HT1080 (cell line): ENCODE measurements at regions not wholly inside any gene's neighbourhood (a gene's known extent, or its start where the extent isn't known, plus 50 kb on each side); places are given as distances from the start of the nearest gene placed in this dataset.
"Not testable (repeated sequence)": the region's sequence is repeated elsewhere in the genome, so short reads cannot be mapped to it uniquely, and the experiment has no call there.

Experiments used
- DNase-seq: peaks from one replicate; pipeline ENCODE4 v3.0.0-alpha.2; 2015; ENCODE audit warnings: low read depth

DNA sequence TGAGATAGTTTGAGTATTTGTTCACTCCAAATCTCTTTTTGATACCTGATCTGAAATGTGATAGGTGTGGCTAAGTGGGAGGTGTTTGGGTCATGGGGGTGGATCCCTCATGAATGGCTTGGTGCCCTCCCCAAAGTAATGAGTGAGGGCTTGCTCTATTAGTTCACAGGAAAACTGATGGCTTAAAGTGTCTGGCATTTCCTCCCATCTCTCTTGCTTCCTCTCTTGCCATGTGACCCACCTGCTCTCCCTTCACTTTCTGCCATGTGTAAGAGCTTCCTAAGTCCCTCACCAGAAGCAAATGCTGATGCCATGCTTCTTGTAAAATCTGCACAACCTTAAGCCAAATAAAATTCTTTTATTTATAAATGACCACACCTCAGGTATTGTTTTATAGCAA, 61.1 kb downstream of the MAD2L1 start:
- no peak for DNase-seq

DNA sequence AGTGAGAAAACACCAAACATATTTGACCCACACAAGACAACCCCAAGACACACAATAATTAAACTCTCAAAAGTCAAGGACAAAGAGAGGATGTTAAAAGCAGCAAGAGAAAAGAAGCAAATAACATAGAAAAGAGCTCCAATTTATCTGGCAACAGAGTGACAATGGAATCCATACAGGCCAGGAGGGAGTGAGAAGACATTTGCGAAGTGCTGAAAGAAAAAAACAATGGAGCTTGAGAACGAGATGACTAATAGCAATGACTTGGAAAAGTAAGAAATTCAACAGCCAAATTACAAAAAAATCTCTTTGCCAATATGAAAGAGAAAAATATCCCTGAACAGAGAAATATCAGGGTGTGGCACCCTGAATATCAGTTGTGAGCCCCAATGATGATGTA, 61.6 kb downstream of the MAD2L1 start:
- no peak for DNase-seq

DNA sequence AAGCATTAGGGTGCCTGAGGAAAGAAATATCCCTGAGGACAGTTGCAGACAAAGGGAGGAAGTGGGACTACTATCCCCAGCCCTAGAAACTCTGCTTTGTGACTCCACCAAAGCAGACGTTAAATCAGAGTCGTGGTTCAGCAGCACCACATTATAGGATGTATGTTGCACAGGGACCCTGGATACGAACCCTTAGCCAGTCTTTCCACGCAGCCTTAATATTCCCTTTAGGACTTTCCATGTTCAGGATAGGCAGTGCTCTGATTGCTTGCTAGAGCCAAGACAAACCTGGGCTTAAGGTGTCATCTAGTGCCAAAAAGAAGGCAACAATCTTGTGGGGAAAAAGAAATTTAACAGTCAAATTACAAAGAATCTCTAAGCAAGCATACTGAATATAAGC, 62.6 kb downstream of the MAD2L1 start:
- no peak for DNase-seq

DNA sequence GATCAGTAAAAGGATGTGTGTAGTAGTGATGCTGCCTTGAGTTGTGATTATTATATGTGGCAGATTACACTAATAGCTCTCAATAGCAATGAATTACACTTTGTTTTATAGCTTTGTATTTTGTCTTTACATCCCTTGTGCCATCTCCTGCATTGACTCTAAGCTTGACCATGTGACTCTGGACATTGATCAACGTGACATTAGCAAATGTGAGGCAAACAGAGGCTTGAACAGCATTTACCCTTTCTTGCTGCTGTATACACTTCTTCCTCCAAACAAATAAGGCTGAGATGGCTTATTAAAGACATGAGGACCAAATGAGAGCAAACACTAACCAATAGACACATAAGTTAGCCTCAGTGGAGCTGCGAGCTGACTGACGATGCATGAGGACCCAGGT, 63.5 kb downstream of the MAD2L1 start:
- no peak for DNase-seq

GRCh38 chr4:120001850-120002249, 64.8 kb downstream of the MAD2L1 start:
- DNase-seq: no peak

GRCh38 chr4:120000591-120001296, 65.9 kb downstream of the MAD2L1 start:
- no peak for DNase-seq

DNA sequence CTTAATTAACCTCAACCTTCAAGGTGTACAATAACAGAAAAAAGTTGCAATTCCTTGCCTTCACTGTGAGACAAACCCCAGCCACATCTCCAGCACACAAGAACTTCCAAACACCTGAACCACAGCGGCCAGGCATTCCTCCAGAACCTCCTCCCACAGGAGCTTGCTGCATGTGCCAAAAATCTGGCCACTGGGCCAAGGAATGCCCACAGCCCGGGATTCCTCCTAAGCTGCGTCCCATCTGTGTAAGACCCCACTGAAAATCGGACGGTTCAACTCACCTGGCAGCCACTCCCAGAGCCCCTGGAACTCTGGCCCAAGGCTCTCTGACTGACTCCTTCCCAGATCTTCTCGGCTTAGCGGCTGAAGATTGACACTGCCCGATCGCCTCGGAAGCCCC, 70.6 kb downstream of the MAD2L1 start:
- not testable (repeated sequence) for DNase-seq

DNA sequence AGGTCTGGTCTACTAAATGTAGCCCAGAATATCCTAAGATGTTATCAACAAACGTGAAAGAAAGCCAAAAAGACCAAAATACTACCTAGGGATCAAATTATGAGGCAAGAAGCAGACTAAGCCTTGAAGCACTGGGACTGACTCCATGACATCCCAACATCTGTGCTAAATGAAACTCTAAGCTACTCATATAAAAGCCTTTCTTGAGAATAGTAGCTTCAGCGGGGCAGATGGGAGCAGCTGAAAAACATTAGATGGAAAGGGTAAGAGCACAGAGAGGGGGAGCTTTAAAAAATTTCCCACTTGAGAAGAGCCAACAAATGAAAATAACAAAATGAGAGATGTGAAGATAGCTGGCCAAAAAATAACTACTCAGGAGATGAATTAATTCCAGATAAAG, 81.7 kb downstream of the MAD2L1 start:
- DNase-seq: no peak

DNA sequence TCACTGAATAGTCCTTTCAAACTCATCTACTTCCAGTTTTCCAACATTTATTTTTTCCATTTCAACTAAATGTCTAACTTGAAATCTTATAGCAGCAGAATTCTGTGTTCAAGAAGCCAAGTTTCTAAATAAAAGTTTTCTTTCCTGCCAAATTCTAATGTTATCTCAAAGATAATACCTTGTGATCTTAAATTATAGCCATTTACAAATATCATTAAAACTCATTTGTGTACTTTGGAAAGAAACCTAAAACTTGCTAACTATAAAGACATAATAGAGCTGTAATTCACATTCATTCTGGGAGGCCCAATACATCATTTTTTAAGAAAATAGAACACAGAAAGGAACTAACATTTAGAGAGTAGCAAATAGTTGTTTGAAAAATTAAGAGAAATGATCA, 83.9 kb downstream of the MAD2L1 start:
- DNase-seq: no peak

DNA sequence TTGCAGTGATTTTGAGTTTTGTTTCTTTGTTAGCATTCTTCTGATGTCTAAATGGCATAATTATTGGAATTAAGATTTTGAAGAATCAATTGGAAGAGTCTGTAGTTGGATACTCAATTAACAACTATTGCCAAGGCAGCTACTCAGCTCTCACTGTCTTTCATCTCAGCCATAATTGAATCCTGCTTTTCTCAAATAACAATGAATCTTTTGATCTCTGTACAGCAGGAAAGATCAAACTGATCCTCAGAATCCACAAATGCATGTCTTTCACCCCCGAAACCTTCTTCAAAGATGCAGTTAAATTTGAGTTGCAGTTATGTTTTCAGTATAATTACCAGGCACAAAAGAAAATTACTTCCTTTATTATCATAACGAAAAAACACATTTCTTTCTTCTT, 86.2 kb downstream of the MAD2L1 start:
- DNase-seq: no peak

DNA sequence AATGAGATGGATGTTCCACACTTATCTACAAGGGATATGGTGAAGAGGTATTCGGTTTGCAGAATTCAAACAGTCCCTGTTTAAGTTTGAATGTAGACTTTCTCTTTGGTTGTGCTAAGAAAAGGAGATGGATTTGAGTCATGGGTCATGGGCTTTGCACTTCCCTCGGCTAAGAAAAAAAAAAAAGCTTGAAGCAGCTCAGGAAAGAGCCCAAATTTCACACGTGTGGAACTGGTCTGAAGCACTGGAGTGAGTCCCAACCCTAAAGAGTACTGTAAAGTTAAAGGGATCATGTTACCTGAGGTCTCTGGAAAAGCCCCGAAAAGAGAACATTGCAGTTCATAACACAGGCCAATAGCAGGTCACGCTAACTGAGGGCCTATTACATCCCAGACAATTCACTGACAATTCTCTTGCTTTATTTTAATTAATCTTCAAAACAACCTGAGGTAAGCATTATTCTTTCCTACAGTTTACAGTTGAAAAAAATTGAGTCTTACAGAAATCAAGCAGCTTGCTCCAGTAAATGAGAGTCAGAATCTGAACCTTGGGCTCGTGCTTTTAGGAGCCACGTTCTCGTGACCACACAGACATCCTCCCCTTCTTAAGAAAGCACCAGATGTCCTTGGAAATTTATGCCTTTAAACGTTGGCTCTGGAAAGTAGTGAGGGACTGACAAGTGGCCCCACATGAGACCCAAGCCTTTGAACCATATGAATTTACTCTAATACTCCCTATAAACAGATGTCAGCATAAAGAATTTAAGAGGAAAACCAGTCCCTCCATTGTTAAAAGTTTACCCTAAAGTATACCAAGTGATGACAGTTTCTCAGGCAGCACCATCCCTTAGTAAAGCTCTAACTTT, 89.3 kb downstream of the MAD2L1 start:
- DNase-seq: peak; percentile 1

GRCh38 chr4:119971431-119972084, 95.1 kb downstream of the MAD2L1 start:
- no peak for DNase-seq

DNA sequence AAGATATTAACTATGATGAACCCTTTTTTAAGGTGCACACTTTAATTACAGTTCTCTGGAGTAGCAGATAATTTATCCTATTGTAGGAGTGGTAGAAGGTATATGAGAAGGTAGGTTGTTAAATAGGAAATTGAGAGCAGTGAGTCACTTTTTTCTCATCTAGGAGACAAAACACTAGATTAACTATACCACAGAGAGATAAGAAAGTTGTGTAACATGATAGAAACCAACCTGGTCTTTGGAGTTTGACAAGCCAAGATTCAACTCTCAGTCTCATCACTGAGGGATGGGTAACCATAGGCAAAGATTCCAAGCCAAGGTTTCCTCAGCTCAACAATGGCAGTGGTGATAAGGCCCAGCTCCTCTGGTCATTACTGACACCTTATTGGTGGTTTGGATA, 104.0 kb downstream of the MAD2L1 start:
- DNase-seq: no peak

DNA sequence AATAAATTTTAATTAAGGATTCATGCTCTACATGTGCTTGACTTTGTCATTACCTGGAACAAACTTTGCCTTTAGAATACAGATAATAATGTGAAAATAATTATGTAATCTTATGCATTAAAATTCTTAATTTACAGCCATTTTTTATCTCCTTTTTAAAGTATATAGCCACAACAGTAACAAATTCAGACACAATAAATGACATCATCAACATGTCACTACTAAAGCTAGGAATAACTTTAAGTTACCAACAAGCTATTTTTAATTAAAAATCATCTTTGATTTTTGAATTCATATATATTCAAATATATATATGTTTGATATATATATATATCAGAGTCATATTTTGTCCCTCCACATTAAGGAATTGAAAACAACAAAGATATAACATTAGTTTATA, 107.7 kb downstream of the MAD2L1 start:
- no peak for DNase-seq

GRCh38 chr4:119955256-119955655, 111.4 kb downstream of the MAD2L1 start:
- no peak for DNase-seq

DNA sequence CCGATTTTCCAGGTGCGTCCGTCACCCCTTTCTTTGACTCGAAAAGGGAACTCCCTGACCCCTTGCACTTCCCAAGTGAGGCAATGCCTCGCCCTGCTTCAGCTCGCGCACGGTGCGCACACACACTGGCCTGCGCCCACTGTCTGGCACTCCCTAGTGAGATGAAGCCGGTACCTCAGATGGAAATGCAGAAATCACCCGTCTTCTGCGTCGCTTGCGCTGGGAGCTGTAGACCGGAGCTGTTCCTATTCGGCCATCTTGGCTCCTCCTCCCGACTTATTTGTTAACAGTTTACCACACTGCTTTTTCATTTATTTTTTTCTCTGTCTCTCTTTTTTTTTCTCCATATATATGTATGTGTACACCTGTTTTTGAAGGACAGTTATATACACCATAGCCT, 112.2 kb downstream of the MAD2L1 start:
- DNase-seq: not testable (repeated sequence)

- no peak for DNase-seq
These were observed 120.3 kb downstream of the MAD2L1 start for GRCh38 chr4:119946359-119946758.

GRCh38 chr4:119942806-119943205, 123.8 kb downstream of the MAD2L1 start:
- no peak for DNase-seq

DNA sequence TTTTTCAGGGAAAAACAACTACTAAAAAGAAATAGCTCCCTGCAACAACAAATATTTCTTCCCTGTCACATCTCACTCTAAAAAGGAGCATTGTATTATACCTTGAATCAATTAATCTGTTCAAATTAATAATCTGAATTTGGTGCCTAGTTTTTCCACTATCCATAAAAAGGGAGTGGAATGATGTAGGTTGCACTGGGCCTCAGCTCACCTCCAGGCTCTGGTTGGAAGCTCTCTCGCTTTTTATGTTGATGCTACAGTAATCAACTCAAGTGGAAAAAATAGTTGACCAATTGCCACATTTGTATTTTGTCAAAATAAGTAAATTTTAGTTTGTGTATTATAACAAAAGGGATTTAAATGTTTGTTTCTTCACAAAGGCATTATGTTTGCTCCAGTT, 126.1 kb downstream of the MAD2L1 start:
- no peak for DNase-seq

DNA sequence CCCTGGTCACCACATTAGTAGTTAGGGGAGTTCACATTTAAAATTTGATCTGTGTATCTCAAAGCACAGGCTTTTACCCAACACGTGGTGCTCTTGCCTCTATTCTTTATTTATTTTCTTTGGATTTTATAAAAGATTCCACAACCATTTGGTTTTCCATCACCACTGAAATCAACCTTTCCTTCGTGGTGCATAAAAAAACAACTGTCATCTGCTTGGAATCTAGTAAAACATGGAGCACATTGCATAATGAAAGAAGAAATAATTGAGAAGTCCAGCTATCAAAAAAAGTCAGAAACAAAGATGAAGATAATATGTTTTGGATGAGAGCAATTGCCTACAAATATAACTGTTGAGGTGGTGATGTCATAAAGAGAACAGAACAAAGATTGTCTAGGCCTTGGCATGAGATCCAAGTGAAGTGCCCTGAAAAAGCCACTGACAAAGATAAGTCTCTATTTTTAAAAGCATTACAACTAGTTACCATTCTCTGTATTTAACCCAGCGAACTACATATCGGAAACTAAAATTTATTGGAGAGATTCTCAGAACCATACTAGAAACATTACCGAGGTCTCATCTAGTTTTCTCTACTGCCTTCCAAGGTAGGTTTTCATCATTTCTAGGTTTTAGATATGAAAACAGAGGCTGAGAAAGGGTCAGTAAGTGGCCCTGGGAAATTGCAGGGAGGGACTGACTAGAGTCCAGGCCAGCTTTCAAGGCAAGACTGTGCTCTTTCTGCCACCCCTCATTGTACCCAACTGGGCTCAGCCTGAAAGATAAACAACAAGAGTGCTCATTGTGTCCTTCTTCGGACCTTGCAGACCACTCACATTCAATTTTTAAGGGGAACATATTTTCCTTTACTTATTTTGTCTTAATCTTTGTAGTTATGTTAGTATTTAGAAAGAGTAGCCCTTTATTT, 127.3 kb downstream of the MAD2L1 start:
- no peak for DNase-seq

DNA sequence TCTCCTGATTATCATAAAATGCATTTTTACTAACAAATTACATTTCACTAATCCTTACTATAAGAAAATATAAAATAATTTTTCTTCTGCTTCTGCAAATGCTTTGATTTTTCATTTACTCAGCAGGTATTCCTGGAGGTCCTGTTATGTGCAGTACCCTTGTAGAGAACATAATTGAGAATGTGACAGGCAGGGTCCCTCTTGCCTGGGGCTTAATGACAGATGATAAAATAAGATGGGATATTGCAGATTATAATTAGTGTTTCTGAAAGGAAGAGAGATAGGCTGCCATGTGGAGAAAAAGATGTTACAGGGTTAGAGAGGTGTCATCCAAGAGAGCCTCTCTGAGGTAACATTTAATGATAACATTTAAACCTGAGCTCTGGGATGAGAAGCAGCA, 128.9 kb downstream of the MAD2L1 start:
- DNase-seq: no peak
